ENCODE measurements at regions not wholly inside any gene's neighbourhood (a gene's known extent, or its start where the extent isn't known, plus 50 kb on each side); places are given as distances from the start of the nearest gene placed in this dataset.

- Histone ChIP-seq H3K4me3 (no peak overlapping the region), H3K36me3 (no peaks in the 10 kb centered on the region), H3K27ac (no peak overlapping the region), H3K27me3 (no peaks in the 10 kb centered on the region), H3K4me1 (no peaks in the 10 kb centered on the region), H3K9me3 (no peaks in the 10 kb centered on the region)
- TF ChIP-seq CTCF (IDR thresholded peaks at IDR 0.05), result no peak
- no peak for TF ChIP-seq POLR2A (IDR thresholded peaks at IDR 0.05)
- no peak for DNase-seq
These were observed 1199.1 kb downstream of the ADGRL3 start for GRCh38 chr4:62399242-62399641.

- Histone ChIP-seq H3K27me3 (no peaks in the 10 kb centered on the region), H3K36me3 (no peaks in the 10 kb centered on the region), H3K9me3 (no peaks in the 10 kb centered on the region), H3K4me1 (no peaks in the 10 kb centered on the region), H3K4me3 (no peak overlapping the region), H3K27ac (no peak overlapping the region)
- TF ChIP-seq CTCF (IDR thresholded peaks at IDR 0.05) (no peak), POLR2A (IDR thresholded peaks at IDR 0.05) (no peak)
- DNase-seq, result no peak
These were observed 1198.2 kb downstream of the ADGRL3 start for GRCh38 chr4:62398318-62398717.

- Histone ChIP-seq H3K27ac (no peak overlapping the region), H3K4me1 (no peaks in the 10 kb centered on the region), H3K9me3 (no peaks in the 10 kb centered on the region), H3K27me3 (no peaks in the 10 kb centered on the region), H3K36me3 (no peaks in the 10 kb centered on the region), H3K4me3 (no peak overlapping the region)
- TF ChIP-seq POLR2A (IDR thresholded peaks at IDR 0.05) (no peak), CTCF (IDR thresholded peaks at IDR 0.05) (no peak)
- no peak for DNase-seq
These were observed 1194.6 kb downstream of the ADGRL3 start for GRCh38 chr4:62394766-62395165.

- H3K27ac ChIP-seq, result no peak overlapping the region
- H3K36me3 ChIP-seq, result no peaks in the 10 kb centered on the region
- H3K4me1 ChIP-seq, result no peaks in the 10 kb centered on the region
- H3K27me3 ChIP-seq, result no peaks in the 10 kb centered on the region
- no peak for TF ChIP-seq CTCF (IDR thresholded peaks at IDR 0.05)
- TF ChIP-seq POLR2A (IDR thresholded peaks at IDR 0.05), result no peak
- no peaks in the 10 kb centered on the region for H3K9me3 ChIP-seq
- no peak for DNase-seq
- H3K4me3 ChIP-seq, result no peak overlapping the region
These were observed 1187.7 kb downstream of the ADGRL3 start for GRCh38 chr4:62387808-62388207.

GRCh38 chr4:62377700-62378099, 1177.6 kb downstream of the ADGRL3 start:
- Histone ChIP-seq H3K9me3 (no peaks in the 10 kb centered on the region), H3K27ac (no peak overlapping the region), H3K4me1 (no peaks in the 10 kb centered on the region), H3K36me3 (no peaks in the 10 kb centered on the region), H3K27me3 (no peaks in the 10 kb centered on the region), H3K4me3 (no peak overlapping the region)
- DNase-seq, result no peak
- TF ChIP-seq POLR2A (IDR thresholded peaks at IDR 0.05), result no peak
- TF ChIP-seq CTCF (IDR thresholded peaks at IDR 0.05), result no peak

GRCh38 chr4:62377245-62377644, 1177.1 kb downstream of the ADGRL3 start:
- no peak for TF ChIP-seq CTCF (IDR thresholded peaks at IDR 0.05)
- no peak for TF ChIP-seq POLR2A (IDR thresholded peaks at IDR 0.05)
- Histone ChIP-seq H3K27ac (no peak overlapping the region), H3K4me1 (no peaks in the 10 kb centered on the region), H3K27me3 (no peaks in the 10 kb centered on the region), H3K4me3 (no peak overlapping the region), H3K9me3 (no peaks in the 10 kb centered on the region), H3K36me3 (no peaks in the 10 kb centered on the region)
- no peak for DNase-seq

Data from Peyer's patch (tissue), 4 donors.